ENCODE measurements at regions not wholly inside any gene's neighbourhood (a gene's known extent, or its start where the extent isn't known, plus 50 kb on each side); places are given as distances from the start of the nearest gene placed in this dataset.

GRCh38 chr17:73953206-73954033, 250.1 kb upstream of the RPL38 start:
- no peak for TF ChIP-seq CTCF (IDR thresholded peaks at IDR 0.05)
- no peak for TF ChIP-seq EZH2 (IDR thresholded peaks at IDR 0.05; ENCODE audit: borderline replicate concordance, insufficient read depth, low read depth, low read length, poor library complexity, severe bottlenecking)

Measured in B cell (primary cell).